ENCODE measurements at regions not wholly inside any gene's neighbourhood (a gene's known extent, or its start where the extent isn't known, plus 50 kb on each side); places are given as distances from the start of the nearest gene placed in this dataset.

DNA sequence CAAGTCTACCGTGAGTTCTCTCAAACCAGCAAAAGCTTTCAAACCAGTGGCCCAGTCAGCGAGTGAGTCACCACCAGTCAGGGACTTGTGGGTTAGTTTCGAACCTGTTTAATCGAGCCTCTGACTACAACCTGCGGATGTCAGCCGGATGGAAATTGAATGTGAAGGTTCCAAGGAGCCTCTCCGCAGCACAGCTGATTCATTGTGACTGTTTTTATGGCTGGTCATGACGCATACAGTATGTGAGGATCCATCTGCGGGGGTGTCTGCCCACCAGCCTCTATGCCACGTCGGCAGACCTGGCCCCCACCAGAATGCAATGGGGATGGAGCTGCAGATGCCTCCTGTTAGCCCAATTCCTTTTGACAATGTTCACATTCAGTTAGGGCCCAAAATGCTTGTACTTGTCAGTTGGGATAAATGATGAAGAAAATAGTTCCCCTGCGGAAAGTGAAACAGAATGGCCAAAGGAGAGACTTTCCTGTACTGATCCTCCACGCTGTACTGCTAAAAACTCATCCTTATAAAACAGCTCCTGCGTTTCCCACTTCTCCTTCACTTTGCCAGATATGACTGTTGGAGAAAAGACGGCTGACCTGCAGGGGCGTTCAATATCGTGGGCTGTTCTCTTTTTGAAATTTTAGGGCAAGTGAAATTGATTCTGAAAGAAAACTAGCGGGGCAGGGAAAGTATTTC is 206.6 kb downstream of the TFAP2B start:
- Histone ChIP-seq H3K36me3 (replicated peaks) (no peaks in the 10 kb centered on the region), H3K27me3 (replicated peaks) (no peaks in the 10 kb centered on the region), H3K27ac (no peak overlapping the region), H3K4me3 (ENCODE audit: low read depth, low read length) (no peak overlapping the region)
- TF ChIP-seq, protein P1, sequence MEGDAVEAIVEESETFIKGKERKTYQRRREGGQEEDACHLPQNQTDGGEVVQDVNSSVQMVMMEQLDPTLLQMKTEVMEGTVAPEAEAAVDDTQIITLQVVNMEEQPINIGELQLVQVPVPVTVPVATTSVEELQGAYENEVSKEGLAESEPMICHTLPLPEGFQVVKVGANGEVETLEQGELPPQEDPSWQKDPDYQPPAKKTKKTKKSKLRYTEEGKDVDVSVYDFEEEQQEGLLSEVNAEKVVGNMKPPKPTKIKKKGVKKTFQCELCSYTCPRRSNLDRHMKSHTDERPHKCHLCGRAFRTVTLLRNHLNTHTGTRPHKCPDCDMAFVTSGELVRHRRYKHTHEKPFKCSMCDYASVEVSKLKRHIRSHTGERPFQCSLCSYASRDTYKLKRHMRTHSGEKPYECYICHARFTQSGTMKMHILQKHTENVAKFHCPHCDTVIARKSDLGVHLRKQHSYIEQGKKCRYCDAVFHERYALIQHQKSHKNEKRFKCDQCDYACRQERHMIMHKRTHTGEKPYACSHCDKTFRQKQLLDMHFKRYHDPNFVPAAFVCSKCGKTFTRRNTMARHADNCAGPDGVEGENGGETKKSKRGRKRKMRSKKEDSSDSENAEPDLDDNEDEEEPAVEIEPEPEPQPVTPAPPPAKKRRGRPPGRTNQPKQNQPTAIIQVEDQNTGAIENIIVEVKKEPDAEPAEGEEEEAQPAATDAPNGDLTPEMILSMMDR (IDR thresholded peaks at IDR 0.05; ENCODE audit: low read depth, low read length, missing control alignments): no peak
- DNase-seq: peak; percentile 49
- in situ Hi-C loops (cut with HindIII; ENCODE audit: low pct_ligation_motif_present, low sequenced_read_pairs): no loop called here

DNA sequence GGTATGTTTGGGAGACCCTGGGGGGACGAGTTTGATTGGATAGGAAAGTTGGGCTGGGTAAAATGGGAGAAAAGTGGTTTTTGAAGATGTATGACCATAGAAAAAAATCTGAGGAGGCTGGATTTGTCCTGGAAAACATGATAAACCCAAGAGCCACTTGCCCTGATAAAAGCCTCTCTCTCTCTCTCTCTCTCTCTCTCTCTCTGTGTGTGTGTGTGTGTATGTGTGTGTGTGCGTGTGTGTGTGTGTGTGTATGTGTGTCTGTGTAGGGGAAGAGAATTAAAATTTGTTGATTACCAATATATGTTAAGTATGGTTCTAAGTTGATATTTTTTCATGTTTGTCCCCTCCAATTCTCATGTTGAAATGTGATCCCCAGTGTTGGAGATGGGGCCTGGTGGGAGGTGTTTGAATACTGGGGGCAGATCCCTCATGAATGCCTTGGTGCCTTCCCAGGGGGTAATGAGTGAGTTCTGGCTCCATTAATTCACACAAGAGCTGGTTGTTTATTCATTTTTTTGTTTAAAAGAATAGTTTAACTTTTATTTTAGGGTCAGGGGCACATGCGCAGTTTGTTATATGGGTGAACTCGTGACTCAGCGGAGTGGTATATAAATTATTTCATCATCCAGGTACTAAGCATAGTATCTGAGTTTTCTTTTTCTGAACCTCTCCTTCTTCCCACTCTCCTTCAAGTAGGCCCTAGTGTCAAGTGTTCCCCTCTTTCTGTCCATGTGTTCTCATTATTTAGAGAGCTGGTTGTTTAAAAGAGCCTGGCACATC is 208.8 kb downstream of the TFAP2B start:
- TF ChIP-seq, protein P1 (IDR thresholded peaks at IDR 0.05; ENCODE audit: low read depth, low read length, missing control alignments): no peak
- peak; percentile 11 for DNase-seq
- in situ Hi-C loops (cut with HindIII; ENCODE audit: low pct_ligation_motif_present, low sequenced_read_pairs): no loop called here
- Histone ChIP-seq H3K4me3 (ENCODE audit: low read depth, low read length) (no peak overlapping the region), H3K27ac (peak overlapping the region; percentile 52), H3K36me3 (replicated peaks) (no peaks in the 10 kb centered on the region), H3K27me3 (replicated peaks) (no peaks in the 10 kb centered on the region)

DNA sequence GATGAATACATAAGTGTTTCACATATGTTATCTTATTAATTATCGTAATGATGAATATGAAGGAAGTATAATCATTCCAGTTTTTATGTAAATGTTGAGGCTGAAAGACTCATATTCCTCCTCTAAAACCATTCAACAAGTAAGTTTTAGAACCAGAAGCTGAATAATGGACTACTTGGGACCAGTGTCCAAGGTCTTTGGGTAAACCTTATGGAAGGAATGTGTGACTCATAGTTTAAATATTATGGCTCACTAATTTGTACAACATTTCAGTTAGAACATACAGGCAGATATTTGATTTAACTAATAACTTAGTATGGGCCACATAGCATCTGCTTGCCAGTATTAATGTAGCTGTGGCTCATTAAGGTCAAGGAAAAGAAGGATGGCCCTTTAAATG is 209.6 kb downstream of the TFAP2B start:
- Histone ChIP-seq H3K27ac (peak overlapping the region; percentile 16), H3K27me3 (replicated peaks) (no peaks in the 10 kb centered on the region), H3K36me3 (replicated peaks) (no peaks in the 10 kb centered on the region), H3K4me3 (ENCODE audit: low read depth, low read length) (no peak overlapping the region)
- DNase-seq: peak; percentile 5
- TF ChIP-seq, protein P1 (IDR thresholded peaks at IDR 0.05; ENCODE audit: low read depth, low read length, missing control alignments): no peak
- in situ Hi-C loops (cut with HindIII; ENCODE audit: low pct_ligation_motif_present, low sequenced_read_pairs): no loop called here

DNA sequence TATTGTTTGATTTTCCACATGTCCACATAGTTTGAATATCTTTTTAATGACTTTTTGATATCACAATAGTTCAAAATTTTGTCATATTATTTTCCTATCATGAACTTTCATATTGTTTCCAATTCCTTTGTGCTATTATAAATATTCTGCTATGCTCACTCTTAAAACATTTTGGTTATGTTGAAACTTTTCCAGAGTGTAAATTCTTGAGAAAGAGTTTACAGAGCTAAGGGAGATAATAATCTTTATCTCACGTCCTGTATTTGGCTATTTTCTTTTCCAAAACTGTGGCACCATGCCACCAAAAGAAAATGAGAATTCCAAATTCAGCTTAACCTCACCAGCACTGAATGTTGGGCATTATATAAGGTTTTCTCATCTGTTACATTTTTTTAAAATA is 210.9 kb downstream of the TFAP2B start:
- peak; percentile 2 for DNase-seq
- TF ChIP-seq, protein P1 (IDR thresholded peaks at IDR 0.05; ENCODE audit: low read depth, low read length, missing control alignments): no peak
- in situ Hi-C loops (cut with HindIII; ENCODE audit: low pct_ligation_motif_present, low sequenced_read_pairs): no loop called here
- no peak overlapping the region for H3K4me3 ChIP-seq (ENCODE audit: low read depth, low read length)
- no peaks in the 10 kb centered on the region for H3K27me3 ChIP-seq (replicated peaks)
- H3K36me3 ChIP-seq (replicated peaks): no peaks in the 10 kb centered on the region
- H3K27ac ChIP-seq: no peak overlapping the region

DNA sequence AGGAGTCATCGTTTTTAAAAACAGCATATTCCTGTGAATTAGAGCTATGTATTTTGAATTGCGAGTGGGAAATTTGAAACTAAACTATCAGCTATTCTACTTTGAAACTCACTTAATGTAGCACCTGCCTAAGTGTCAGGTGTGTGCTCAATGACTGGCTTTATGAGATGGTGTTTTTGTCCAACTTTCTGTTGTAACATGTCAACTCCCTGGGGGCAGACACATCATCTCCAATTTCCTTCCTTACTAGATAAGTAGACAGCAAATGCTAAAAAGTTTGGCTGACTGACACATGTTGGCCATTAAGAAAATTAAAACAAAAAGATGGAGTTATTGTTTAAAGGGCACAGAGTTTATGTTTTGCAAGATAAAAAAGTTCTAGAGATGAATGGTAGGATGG is 226.9 kb downstream of the TFAP2B start:
- TF ChIP-seq, protein P1 (IDR thresholded peaks at IDR 0.05; ENCODE audit: low read depth, low read length, missing control alignments): no peak
- DNase-seq: no peak
- in situ Hi-C loops (cut with HindIII; ENCODE audit: low pct_ligation_motif_present, low sequenced_read_pairs): no loop called here

More for the DNA sequence above, 226.9 kb downstream of the TFAP2B start:
- no peak overlapping the region for H3K27ac ChIP-seq
- no peak overlapping the region for H3K4me3 ChIP-seq (ENCODE audit: low read depth, low read length)
- H3K27me3 ChIP-seq (replicated peaks): no peaks in the 10 kb centered on the region
- H3K36me3 ChIP-seq (replicated peaks): no peaks in the 10 kb centered on the region

All from brain microvascular endothelial cell (primary cell).